HAP-1 (cell line): ENCODE measurements at regions not wholly inside any gene's neighbourhood (a gene's known extent, or its start where the extent isn't known, plus 50 kb on each side); places are given as distances from the start of the nearest gene placed in this dataset.
A peak's percentile ranks its signal among the peaks of the same experiment; 100 is the strongest.
"Not testable (repeated sequence)": the region's sequence is repeated elsewhere in the genome, so short reads cannot be mapped to it uniquely, and the experiment has no call there.

ENCODE experiments used
- DNase-seq, 2 experiments: peaks; one replicate each; pipeline ENCODE4 v3.0.0-alpha.2; 2016 to 2020; ENCODE audit warnings: low spot score in 2 of 2
- H3K27me3 ChIP-seq: fragments of 250-450 bp; sonication (Bioruptor Pico); 2 replicates; pipeline ENCODE4 v1.5.1; 2020; ENCODE audit warnings: low read depth, mild to moderate bottlenecking, moderate library complexity
- H3K36me3 ChIP-seq: fragments of 250-450 bp; sonication (Bioruptor Pico); replicated peaks from 2 replicates; pipeline ENCODE4 v1.5.1; 2020; ENCODE audit warnings: mild to moderate bottlenecking
- H3K4me1 ChIP-seq: fragments of 250-450 bp; sonication (Bioruptor Pico); 2 replicates; pipeline ENCODE4 v1.5.1; 2020; ENCODE audit warnings: mild to moderate bottlenecking
- H3K4me3 ChIP-seq: fragments of 250-450 bp; sonication (Bioruptor Pico); 2 replicates; pipeline ENCODE4 v1.5.1; 2020; ENCODE audit warnings: mild to moderate bottlenecking, moderate library complexity
- H3K9me3 ChIP-seq: fragments of 250-450 bp; sonication (Bioruptor Pico); 2 replicates; pipeline ENCODE4 v1.5.1; 2020; ENCODE audit warnings: mild to moderate bottlenecking, moderate library complexity
- in situ Hi-C: fragments of 300-500 bp; cut with MboI; formaldehyde crosslinking; loops from 3 replicates; pipeline ENCODE4 v1.14.3; 2020; ENCODE audit warnings: low sequenced_read_pairs, inconsistent platforms, mixed read lengths

DNA sequence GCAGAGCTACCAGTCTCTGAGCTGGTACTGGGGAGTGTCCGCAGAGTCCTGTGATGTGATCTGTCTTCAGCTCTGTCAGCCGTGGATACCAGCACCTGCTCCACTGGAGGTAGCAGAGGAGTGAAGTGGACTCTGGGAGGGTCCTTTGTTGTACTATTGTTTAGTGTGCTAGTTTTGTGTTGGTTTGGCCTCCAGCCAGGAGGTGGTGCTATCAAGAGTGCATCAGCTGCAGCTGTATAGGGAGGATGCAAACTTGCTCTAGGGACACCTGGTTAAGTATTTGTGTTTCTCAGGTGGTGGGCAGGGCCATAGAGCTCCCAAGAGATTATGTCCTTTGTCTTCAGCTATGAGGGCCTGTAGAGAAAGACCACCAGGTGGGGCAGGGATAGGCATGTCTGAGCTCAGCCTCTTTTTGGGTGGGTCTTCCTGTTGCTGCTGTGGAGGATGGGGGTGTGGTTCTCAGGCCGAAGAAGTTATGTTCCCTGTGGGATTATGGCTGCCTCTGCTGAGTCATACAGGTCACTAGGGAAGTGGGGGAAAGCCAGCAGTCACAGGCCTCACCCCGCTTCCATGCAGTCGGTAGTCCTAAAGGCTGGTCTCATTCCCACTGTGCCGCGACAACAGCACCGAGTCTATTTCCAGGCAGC lies 443.2 kb upstream of the TBL1XR1 start:
- in situ Hi-C loops, result no loop called here
- peak in 1 of 2 experiments; percentile 27 for DNase-seq

DNA sequence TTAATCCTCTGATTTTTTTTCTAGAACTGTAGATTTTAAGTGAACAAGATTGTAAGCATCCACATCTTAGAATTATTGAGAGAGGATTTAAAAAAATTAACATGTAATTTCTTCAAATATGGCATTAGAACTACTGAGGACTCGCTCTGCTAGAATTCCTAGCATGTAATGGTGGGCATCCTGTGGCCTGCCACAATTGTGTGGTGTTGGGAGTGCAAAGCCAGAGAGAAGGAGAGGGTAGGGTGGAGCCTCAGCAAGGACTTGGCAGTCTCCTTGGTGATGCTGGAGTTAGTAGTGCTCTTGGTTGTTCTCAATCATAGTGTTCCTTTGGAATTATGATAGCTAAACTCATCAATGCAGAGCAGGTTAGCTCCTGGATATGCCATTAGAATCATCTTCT lies 443.9 kb upstream of the TBL1XR1 start:
- Histone ChIP-seq H3K9me3 (no peaks in the 10 kb centered on the region), H3K4me3 (no peak overlapping the region), H3K36me3 (no peaks in the 10 kb centered on the region), H3K4me1 (no peaks in the 10 kb centered on the region), H3K27me3 (no peaks in the 10 kb centered on the region)
- DNase-seq, result no peak
- in situ Hi-C loops, result no loop called here

More for the DNA sequence above, 443.2 kb upstream of the TBL1XR1 start:
- H3K9me3 ChIP-seq, result no peaks in the 10 kb centered on the region
- no peaks in the 10 kb centered on the region for H3K4me1 ChIP-seq
- no peak overlapping the region for H3K4me3 ChIP-seq
- no peaks in the 10 kb centered on the region for H3K36me3 ChIP-seq
- H3K27me3 ChIP-seq, result no peaks in the 10 kb centered on the region

DNA sequence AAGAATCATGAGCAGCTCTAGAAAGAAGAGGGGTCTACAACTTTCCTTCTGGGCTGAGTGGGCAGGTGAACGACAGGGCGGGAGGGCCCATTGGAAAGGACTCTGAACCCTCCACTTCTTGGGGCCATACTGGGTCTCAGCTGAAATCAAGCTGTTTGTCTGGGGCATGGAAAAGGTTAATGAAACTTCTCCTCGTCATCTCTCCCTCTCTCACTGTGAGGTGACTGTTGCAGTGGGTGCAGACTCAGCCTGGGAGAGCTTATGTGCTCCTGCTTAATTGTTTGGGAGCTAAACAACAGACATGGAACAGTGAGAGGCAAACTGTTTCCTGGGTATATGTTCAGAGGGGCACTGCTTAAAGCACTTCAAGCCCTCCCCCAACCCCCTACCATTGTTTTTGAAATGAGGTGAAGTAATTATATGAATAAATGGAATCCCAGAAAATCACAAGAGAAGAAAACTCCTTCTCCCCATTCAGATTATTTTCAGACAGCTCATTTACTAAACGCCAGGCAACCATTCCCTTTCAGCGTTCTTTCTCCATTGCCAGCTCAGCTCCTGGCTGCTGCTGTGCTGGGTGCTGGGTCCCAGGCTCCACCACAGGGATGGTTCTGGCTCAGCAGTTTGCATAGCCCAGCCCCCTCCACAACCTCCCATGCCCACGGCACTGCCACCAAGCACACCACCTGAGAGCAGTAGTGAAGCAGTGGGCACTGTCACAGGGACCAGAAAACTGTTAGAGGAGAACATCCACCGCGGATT lies 444.9 kb upstream of the TBL1XR1 start:
- H3K4me3 ChIP-seq, result no peak overlapping the region
- DNase-seq, result no peak
- H3K4me1 ChIP-seq, result no peaks in the 10 kb centered on the region
- no peaks in the 10 kb centered on the region for H3K9me3 ChIP-seq
- H3K27me3 ChIP-seq, result no peaks in the 10 kb centered on the region
- H3K36me3 ChIP-seq, result no peaks in the 10 kb centered on the region
- in situ Hi-C loops, result no loop called here

DNA sequence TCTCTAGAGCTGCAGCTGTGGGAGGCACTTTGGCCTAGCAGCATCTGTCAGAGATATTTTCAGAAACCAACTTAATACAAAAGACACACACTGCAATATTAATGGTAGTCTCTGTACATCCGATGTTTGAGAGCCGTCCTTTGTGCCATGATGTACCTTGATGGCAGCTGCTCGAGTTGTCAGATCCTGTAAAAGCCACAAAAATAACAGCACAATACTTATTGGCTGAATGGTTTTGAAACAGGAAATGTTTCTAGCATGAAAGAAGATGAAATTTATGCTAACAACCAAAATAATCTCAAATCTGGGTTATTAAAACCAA lies 445.5 kb upstream of the TBL1XR1 start:
- in situ Hi-C loops, result no loop called here
- no peaks in the 10 kb centered on the region for H3K4me1 ChIP-seq
- no peaks in the 10 kb centered on the region for H3K9me3 ChIP-seq
- H3K36me3 ChIP-seq, result no peaks in the 10 kb centered on the region
- no peaks in the 10 kb centered on the region for H3K27me3 ChIP-seq
- no peak for DNase-seq
- H3K4me3 ChIP-seq, result no peak overlapping the region

DNA sequence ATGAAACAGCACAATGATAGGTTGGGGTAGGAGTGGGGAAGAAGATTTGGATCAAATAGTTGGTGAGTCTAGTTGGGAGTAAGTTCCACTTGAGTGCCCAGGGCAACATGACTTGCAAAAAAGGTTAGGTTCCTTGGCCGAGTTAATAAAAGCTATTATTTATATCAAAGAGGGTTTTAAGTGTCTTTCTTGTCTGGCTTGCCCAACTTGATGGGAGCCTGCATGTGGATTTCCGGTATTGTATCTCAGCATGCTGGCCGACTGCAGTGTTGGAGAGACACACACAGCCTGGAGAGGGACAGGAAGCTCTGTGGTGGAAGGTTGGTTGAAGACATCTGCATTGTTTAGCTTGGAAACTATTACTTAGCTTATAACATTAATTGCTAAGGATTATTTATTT lies 449.5 kb upstream of the TBL1XR1 start:
- Histone ChIP-seq H3K4me1 (no peaks in the 10 kb centered on the region), H3K27me3 (no peaks in the 10 kb centered on the region), H3K9me3 (no peaks in the 10 kb centered on the region), H3K4me3 (no peak overlapping the region), H3K36me3 (no peaks in the 10 kb centered on the region)
- no peak for DNase-seq
- in situ Hi-C loops, result no loop called here

DNA sequence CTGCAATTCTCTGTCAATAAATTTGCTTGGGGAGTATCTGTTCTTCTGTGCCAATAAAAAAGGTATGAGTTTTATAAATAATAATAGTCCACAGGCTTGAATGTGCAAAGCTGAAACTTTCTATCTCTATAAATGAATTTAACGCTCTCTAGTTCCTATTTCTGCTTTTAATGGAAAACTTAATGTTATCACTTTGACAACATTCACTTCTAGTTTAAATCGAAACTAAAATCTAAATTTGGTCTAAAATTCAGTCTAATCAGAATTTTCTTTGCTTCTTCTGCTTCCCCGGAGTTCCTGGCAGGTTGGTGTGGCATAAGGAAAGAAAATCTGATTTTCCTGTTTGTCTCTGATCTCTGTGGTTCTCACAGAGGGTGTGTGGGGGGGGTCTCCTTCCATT lies 450.1 kb upstream of the TBL1XR1 start:
- DNase-seq, result no peak
- H3K4me3 ChIP-seq, result no peak overlapping the region
- no peaks in the 10 kb centered on the region for H3K9me3 ChIP-seq
- no peaks in the 10 kb centered on the region for H3K36me3 ChIP-seq
- in situ Hi-C loops, result no loop called here
- no peaks in the 10 kb centered on the region for H3K27me3 ChIP-seq
- no peaks in the 10 kb centered on the region for H3K4me1 ChIP-seq

DNA sequence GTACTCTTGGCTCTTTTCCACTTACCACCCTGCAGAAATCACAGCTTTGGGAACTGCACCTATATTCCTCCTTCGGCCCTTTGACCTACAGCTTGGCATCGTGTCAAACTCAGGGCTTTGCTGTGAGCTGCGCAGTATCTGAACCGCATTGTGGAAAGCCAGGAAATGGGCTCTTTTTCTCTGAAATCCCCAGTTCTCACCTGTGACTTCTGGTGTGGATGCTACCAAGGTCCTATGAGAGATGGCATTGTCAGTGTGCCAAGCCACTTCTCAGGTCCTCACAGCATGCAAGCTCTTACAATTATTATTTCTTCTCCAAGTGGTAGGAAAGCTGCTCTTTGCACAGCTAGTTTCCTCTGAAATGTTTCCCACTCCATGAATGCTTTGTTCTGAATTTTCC lies 450.6 kb upstream of the TBL1XR1 start:
- H3K36me3 ChIP-seq, result no peaks in the 10 kb centered on the region
- in situ Hi-C loops, result no loop called here
- H3K27me3 ChIP-seq, result no peaks in the 10 kb centered on the region
- no peak for DNase-seq
- no peaks in the 10 kb centered on the region for H3K4me1 ChIP-seq
- H3K4me3 ChIP-seq, result no peak overlapping the region
- H3K9me3 ChIP-seq, result no peaks in the 10 kb centered on the region

DNA sequence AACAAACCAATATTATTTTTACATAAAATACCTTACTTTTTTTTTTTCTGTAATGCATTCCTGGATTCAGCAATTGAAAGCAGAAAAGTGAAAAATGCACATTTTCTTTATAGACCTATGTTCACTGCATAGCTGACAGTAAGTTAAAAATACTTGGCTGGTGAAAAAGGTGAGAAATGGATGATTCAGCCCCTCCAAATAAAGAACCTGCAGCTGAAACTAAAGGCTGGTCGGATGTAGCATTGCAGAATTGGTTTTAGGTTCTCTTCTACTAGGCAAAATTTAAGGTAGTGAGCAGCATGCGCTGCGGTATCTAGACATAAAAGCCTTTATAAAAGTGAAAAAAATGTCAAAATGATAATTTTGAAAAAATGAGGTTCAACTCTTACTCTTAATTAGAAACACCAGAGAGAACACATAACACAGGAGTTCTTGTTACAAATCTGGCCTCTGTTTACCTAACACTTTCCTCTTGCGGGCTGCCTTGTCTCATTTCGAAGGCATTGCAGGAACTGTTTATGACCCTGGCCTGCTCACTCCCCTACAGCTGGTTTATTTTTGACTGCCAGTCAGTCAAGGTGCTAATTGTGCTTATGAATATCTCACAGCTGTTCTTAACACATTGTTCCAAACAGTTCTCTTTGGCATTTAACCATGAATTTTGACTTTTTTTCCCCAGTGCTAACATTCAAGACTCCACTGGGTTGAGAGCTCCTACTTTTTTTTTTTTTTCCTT lies 455.4 kb upstream of the TBL1XR1 start:
- Histone ChIP-seq H3K9me3 (no peaks in the 10 kb centered on the region), H3K36me3 (no peaks in the 10 kb centered on the region), H3K4me1 (no peaks in the 10 kb centered on the region; the same call in 1 of the 2 replicates), H3K27me3 (no peaks in the 10 kb centered on the region), H3K4me3 (no peak overlapping the region)
- in situ Hi-C loops, result no loop called here
- no peak for DNase-seq

DNA sequence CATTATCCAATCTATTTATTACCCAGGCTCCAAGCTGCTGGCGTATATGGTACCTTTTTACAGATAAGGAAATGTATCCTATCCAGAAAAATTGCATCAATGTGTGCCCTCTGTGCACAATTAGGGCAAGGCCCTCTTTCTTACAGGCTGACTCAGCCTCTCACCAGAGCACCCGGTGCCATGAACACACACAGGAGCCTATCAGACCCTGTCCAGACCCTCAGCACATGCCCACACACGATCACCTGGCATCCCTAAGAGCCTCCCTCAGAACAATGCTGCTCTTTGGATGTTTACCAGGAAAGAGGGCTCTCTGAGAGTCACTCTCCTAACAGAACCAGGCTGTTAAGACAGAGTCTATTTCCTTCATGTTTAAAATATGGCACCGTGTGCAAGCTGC lies 460.0 kb upstream of the TBL1XR1 start:
- H3K36me3 ChIP-seq, result no peaks in the 10 kb centered on the region
- no peak overlapping the region for H3K4me3 ChIP-seq
- in situ Hi-C loops, result no loop called here
- no peak for DNase-seq
- H3K27me3 ChIP-seq, result no peaks in the 10 kb centered on the region
- peaks cover 5% of the 10 kb centered on the region; the same call in 1 of the 2 replicates for H3K4me1 ChIP-seq
- H3K9me3 ChIP-seq, result no peaks in the 10 kb centered on the region

DNA sequence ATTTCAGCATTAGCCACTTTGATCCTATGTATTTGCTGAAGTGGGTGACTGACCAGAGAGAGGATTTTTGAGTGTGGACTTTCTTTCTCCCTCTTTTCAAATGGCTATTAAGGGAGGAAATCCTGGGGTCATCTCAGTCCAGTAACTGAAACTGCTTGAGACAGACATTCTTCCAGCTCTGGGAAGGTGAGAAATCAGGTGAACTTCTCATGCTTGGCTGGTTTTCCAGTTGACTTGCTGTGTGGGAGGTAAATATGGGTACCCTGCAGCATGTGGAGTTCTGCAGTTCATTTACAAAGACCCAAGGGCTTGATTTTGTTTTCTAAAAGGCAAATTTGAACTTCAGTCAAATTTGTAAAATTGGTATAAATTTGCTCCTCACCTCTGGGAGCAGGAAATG lies 461.1 kb upstream of the TBL1XR1 start:
- Histone ChIP-seq H3K27me3 (no peaks in the 10 kb centered on the region), H3K9me3 (no peaks in the 10 kb centered on the region), H3K4me1 (peaks cover 5% of the 10 kb centered on the region; the same call in 1 of the 2 replicates), H3K4me3 (no peak overlapping the region), H3K36me3 (no peaks in the 10 kb centered on the region)
- no peak for DNase-seq
- in situ Hi-C loops, result no loop called here

DNA sequence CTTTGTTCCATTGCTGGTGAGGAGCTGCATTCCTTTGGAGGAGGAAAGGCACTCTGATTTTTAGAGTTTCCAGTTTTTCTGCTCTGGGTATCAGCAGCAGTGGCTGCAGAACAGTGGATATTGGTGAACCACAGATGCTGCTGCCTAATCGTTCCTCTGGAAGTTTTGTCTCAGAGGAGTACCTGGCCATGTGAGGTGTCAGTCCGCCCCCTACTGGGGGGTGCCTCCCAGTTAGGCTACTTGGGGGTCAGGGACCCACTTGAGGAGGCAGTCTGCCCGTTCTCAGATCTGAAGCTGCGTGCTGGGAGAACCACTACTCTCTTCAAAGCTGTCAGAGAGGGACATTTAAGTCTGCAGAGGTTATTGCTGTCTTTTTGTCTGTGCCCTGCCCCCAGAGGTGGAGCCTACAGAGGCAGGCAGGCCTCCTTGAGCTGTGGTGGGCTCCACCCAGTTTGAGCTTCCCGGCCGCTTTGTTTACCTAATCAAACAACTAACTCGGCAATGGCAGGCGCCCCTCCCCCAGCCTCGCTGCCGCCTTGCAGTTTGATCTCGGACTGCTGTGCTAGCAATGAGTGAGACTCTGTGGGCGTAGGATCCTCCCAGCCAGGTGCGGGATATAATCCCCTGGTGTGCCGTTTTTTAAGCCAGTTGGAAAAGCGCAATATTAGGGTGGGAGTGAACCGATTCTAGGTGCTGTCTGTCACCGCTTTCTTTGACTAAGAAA lies 467.3 kb upstream of the TBL1XR1 start:
- H3K9me3 ChIP-seq, H3K27me3 ChIP-seq, H3K4me3 ChIP-seq, H3K4me1 ChIP-seq, in situ Hi-C loops, H3K36me3 ChIP-seq: not testable (repeated sequence)
- DNase-seq, result peak in 1 of 2 experiments; percentile 36

DNA sequence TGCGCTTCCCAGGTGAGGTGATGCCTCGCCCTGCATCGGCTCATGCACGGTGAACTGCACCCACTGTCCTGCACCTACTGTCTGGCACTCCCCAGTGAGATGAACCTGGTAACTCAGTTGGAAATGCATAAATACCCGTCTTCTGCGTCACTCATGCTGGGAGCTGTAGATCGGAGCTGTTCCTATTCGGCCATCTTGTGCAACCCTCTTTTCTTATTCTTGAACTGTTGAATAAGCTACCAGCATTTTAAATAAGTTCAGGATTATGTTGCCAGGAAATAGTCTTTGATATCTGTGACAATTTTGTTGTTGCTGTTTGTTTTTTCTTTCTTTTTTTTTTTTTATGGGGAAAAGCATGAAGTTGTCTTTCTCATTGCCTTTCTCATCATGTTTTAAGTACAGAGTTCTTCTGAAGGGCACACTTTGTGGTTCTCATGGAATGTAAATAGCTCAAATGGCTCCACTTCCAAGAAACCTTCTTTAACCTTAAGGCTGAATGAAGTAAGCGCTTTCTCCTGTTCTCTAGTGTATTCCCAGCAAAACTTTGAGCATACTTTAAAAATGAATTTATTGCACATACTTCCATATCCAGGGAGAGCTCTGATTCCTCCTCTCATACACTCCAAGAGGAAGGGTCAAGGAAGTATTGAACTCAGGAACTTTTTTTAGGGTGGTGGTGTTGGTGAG lies 468.0 kb upstream of the TBL1XR1 start:
- Histone ChIP-seq H3K9me3 (no peaks in the 10 kb centered on the region), H3K4me1 (no peaks in the 10 kb centered on the region), H3K36me3 (no peaks in the 10 kb centered on the region), H3K27me3 (no peaks in the 10 kb centered on the region), H3K4me3 (no peak overlapping the region)
- no peak for DNase-seq
- in situ Hi-C loops, result no loop called here

DNA sequence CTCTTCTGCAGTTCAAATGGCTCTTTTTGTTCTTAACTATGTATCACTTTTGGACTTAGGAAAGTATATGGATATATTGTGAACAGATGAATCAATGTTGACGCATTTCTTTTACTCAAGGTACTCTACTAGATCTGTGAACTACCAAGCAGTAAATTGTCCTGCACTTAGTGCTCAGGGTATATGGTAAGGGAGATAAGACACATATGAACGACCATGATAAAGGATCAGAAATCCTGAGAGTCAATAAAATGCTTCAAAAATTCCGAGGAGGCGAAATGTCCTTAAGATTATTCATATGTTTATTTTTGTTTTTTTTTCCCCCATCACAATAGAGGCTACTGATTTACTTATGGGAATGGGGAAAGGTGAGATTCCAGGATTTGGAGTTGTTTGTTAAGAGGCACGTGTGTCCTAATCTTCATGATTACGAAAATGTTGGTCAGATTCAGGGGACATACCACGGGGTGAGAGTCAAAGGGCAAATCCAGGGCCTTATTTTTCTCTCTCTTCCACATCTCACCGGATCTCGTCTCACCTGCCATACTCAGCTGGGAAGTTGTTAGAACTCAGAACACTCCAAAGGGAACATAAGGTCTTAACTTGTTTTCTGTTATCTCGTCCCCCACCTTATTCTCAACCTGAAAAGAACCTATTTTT lies 475.1 kb upstream of the TBL1XR1 start:
- in situ Hi-C loops, result no loop called here
- Histone ChIP-seq H3K36me3 (no peaks in the 10 kb centered on the region), H3K4me1 (no peaks in the 10 kb centered on the region), H3K4me3 (no peak overlapping the region), H3K27me3 (no peaks in the 10 kb centered on the region), H3K9me3 (no peaks in the 10 kb centered on the region)
- DNase-seq, result no peak
